HG02970 (cell line): ENCODE measurements at regions not wholly inside any gene's neighbourhood (a gene's known extent, or its start where the extent isn't known, plus 50 kb on each side); places are given as distances from the start of the nearest gene placed in this dataset.

Source experiments
- ATAC-seq: cut with Tn5 transposase; IDR thresholded peaks from one replicate; pipeline ENCODE4 v1.9.1; 2021; ENCODE audit warnings: mild to moderate bottlenecking, moderate library complexity, moderate number of reproducible peaks; ENCODE audit not compliant: unreplicated experiment, low FRiP score

DNA sequence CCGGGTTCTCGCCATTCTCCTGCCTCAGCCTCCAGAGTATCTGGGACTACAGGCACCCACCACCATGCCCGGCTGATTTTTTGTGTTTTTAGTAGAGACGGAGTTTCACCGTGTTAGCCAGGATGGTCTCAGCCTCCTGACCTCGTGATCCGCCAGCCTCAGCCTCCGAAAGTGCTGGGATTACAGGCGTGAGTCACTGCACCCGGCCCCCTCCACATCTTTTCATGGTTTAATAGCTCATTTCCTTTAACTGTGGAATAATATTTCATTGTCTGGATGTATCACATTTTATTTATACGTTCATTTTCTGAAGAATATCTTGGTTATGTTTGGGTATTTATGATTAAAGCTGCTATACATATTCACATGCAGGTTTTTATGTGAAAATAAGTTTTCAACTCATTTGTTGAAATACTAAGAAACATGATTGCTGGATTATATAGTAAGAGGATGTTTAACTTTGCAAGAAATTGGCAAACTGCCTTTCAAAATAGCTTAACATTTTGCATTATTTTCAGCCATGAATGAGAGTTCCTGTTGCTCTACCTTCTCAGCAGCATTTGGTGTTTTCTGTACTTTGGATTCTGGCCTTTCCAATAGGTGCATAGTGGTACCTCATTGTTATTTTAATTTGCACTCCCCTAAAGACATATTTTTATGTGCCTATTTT is 591.9 kb downstream of the TECRL start:
- ATAC-seq = no peak

- ATAC-seq = no peak
Measured at GRCh38 chr4:63814171-63814964, 594.9 kb downstream of the TECRL start.

GRCh38 chr4:63799166-63799565 is 610.1 kb downstream of the TECRL start:
- no peak for ATAC-seq

- ATAC-seq = no peak
Measured at GRCh38 chr4:63795301-63795700, 613.9 kb downstream of the TECRL start.

DNA sequence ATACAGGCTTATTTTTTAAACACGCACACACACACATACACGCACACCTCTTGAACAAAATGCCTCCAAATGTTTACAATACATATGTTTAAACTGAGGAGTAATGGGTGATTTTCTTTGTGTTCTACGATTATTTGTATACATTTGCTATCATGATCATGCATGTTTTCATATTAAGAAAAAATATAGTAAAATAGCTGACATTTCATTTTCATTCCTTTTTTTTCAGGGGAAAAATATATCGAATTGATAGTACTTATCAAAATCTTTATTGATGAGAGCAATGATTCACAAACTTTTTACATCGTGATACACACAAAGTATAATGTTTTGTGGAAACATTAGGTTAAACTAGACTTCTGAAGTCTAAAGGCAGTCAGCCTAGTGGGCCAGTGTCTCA is 618.9 kb downstream of the TECRL start:
- no peak for ATAC-seq

- no peak for ATAC-seq
Measured at GRCh38 chr4:63788271-63788670, 621.0 kb downstream of the TECRL start.

DNA sequence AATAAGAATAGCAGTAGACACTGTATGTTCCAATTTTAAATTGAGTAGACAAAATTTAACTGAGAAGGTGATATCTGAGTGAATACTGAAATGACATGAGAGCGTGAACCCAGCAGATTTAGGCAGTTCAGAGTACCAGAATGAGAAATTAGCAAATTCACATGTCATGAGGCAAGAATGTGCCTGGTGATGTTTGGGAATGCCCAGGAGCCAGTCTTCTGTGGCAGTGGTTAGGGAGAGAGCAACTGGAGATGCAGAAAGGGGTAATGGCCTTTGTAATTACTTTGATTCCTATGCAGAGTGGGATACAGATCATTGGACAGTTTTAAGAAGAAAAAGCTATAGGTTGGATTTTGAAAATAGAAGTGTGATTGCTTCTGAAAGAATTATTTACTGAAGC is 621.9 kb downstream of the TECRL start:
- ATAC-seq = no peak

DNA sequence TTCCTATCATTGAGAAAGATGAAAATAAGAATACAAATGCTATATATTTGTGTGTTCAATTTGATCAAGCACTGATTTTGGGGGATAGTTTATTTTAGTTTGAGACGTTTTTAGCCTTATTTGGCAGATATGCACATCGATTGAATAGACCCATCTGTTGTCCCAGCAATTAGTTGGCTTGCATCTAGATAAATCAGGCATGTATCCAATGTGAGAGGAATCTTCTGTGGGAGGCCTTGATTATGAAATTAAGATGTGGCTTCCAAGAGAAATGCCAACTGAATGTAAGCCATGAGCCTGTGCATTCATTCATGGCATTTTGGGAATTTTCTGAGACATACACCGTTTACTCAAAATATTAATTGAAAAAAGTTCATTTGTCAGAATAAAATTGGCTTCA is 623.1 kb downstream of the TECRL start:
- ATAC-seq = no peak

DNA sequence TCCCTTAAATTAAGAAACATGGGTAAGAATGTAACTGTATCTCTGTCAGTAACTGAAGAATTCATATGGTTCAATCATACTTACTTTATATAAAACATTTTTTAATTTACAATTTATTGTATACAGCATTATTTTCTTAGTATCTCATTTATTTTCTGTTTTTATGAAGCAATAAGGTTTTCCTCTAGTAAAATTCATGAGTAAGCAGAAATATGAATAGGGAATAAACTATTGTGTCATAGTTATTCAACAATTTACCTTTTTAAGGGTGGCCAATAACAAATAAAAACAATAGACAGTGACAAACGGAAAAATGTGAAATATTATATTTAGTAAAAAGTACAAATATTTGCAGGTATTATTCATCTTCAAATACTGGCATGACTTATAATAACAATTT is 624.4 kb downstream of the TECRL start:
- ATAC-seq = no peak

GRCh38 chr4:63777601-63778000 is 631.6 kb downstream of the TECRL start:
- no peak for ATAC-seq

- no peak for ATAC-seq
Measured at GRCh38 chr4:63764400-63764799, 644.9 kb downstream of the TECRL start.

GRCh38 chr4:63757929-63758328 is 651.3 kb downstream of the TECRL start:
- no peak for ATAC-seq

GRCh38 chr4:63742882-63743281 is 666.4 kb downstream of the TECRL start:
- no peak for ATAC-seq

DNA sequence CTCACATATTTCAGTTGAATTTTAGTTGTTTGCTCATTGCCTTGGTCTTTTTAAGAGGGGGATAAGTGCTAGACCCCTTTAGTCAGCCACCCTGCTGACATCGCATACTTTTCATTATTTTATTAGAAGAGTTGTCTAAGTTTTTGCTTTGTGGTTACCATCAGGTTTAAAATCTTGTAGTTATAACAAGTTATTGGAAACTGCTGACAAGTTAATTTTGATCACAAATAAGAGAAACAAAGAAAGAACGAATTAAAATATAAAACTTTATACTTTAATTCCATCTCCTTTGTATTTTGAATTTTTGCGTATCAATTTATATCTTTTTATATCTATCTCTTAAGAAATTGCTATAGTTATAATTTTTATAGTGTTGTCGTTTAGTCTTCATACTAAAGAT is 679.7 kb downstream of the TECRL start:
- no peak for ATAC-seq

DNA sequence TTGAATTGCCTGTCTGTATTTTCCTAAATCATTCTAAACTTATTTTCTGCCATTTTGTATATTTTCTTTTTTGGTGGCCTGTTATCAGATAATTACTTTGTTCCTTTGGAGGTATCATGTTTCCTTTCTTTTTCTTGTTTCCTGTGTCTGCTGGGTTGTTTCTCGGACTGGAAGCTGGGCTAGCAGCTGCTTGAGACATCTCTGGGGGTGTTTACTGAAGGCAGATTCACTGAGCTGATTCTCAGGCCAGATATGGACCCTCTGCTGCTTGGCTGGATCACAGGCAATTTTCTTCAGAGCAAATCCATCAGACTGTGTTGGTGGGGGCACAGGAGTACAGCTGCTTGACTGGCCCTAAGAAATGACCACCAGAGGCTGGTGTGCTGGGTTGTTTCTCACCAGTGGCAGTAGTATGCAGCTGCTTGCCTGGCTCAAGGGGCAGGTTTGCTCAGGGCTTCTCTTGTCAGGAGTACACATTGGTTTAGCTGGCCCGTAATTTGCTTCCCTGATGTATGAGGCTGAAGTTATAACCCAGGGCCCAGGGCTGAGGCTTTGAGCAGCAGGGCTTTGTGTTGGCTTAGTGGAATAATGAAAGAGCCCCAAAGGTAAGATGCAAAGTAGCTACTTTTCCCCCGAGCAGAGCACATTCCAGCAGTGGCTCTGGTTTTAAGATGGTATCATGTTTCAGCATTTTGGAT is 680.6 kb downstream of the TECRL start:
- no peak for ATAC-seq

DNA sequence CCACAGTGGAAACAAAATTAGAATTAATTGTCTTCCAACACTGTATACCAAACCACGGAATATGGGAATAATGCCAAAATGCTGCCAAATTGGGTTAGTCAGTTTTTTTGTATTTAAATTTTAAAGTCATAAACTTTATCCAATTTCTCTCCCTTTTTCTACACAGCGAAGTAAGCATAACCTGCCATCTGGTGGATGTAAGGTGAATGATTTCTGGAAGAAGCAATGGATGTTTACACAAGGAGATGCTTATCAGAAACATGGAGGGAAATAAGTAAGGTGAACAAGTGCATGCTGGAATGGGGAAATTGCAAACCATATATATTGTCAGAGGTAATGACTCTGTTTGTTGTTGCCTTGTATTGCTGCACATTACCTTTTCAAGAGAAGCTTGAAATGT is 691.9 kb downstream of the TECRL start:
- ATAC-seq = no peak

- ATAC-seq = no peak
Measured at GRCh38 chr4:63708661-63709060, 700.6 kb downstream of the TECRL start.

- no peak for ATAC-seq
Measured at GRCh38 chr4:63700569-63700968, 708.7 kb downstream of the TECRL start.

GRCh38 chr4:63693321-63693720 is 715.9 kb downstream of the TECRL start:
- ATAC-seq = no peak

DNA sequence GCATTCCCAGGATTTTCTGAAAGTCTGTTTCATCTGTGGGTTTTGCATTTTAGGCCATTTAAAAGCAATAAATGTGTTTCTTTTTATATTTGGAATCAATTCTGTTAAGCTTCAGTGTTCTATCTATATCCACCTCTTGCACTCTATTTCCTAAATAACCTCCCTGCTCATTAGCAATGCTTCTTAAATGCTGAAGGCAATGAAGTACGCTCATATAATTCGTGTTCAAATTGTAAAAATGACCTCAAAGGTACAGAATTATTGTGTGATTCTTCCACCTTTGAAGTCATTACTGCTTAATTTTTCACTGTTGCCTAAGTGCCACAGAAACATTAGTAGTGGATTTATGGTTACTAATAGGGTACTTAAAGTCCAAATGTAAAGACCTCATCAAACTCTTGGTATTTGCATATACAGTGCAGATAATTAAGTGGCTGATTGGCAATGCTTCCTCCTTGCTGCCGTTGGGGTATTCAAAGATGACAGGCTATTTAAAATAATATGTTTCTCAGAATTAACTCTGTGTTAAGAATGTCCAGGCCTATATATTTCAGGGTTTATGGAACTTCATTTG is 730.8 kb downstream of the TECRL start:
- no peak for ATAC-seq

GRCh38 chr4:63670735-63671134 is 738.5 kb downstream of the TECRL start:
- ATAC-seq = no peak
